Endothelial cell (in vitro differentiated cells): ENCODE measurements at regions not wholly inside any gene's neighbourhood (a gene's known extent, or its start where the extent isn't known, plus 50 kb on each side); places are given as distances from the start of the nearest gene placed in this dataset.

ENCODE experiments used
- DNase-seq: peaks from one replicate; pipeline ENCODE4 v3.0.0; 2021; ENCODE audit warnings: low spot score
- H3K27ac Mint-ChIP-seq: one replicate; pipeline ENCODE4 v1.8.0; 2021; ENCODE audit warnings: mixed read lengths, inconsistent platforms; ENCODE audit not compliant: unreplicated experiment
- H3K27me3 Mint-ChIP-seq: one replicate; pipeline ENCODE4 v1.8.0; 2021; ENCODE audit warnings: mild to moderate bottlenecking, moderate library complexity, mixed read lengths, inconsistent platforms; ENCODE audit not compliant: unreplicated experiment
- H3K36me3 Mint-ChIP-seq: one replicate; pipeline ENCODE4 v1.8.0; 2021; ENCODE audit warnings: mild to moderate bottlenecking, low read depth, mixed read lengths, inconsistent platforms; ENCODE audit not compliant: unreplicated experiment
- H3K4me1 Mint-ChIP-seq: one replicate; pipeline ENCODE4 v1.8.0; 2021; ENCODE audit warnings: mild to moderate bottlenecking, mixed read lengths, inconsistent platforms; ENCODE audit not compliant: unreplicated experiment
- H3K4me3 Mint-ChIP-seq: one replicate; pipeline ENCODE4 v1.8.0; 2021; ENCODE audit warnings: mild to moderate bottlenecking, mixed read lengths, inconsistent platforms; ENCODE audit not compliant: unreplicated experiment
- H3K9me3 Mint-ChIP-seq: one replicate; pipeline ENCODE4 v1.8.0; 2021; ENCODE audit warnings: mixed read lengths, inconsistent platforms; ENCODE audit not compliant: unreplicated experiment
- TF ChIP-seq, protein P1 (sequence below): fragments of 200-600 bp; sonication (generic); IDR thresholded peaks from one replicate; pipeline ENCODE4 v1.5.0; 2021; ENCODE audit warnings: antibody characterized with exemption; ENCODE audit not compliant: unreplicated experiment

GRCh38 chrX:20641954-20642353 is 375.2 kb upstream of the RPS6KA3 start:
- no peak for DNase-seq
- peaks cover 1% of the 10 kb centered on the region for H3K27me3 Mint-ChIP-seq
- no peak overlapping the region for H3K4me3 Mint-ChIP-seq
- no peaks in the 10 kb centered on the region for H3K9me3 Mint-ChIP-seq
- no peaks in the 10 kb centered on the region for H3K4me1 Mint-ChIP-seq
- no peak overlapping the region for H3K27ac Mint-ChIP-seq
- no peaks in the 10 kb centered on the region for H3K36me3 Mint-ChIP-seq
- TF ChIP-seq, protein P1, sequence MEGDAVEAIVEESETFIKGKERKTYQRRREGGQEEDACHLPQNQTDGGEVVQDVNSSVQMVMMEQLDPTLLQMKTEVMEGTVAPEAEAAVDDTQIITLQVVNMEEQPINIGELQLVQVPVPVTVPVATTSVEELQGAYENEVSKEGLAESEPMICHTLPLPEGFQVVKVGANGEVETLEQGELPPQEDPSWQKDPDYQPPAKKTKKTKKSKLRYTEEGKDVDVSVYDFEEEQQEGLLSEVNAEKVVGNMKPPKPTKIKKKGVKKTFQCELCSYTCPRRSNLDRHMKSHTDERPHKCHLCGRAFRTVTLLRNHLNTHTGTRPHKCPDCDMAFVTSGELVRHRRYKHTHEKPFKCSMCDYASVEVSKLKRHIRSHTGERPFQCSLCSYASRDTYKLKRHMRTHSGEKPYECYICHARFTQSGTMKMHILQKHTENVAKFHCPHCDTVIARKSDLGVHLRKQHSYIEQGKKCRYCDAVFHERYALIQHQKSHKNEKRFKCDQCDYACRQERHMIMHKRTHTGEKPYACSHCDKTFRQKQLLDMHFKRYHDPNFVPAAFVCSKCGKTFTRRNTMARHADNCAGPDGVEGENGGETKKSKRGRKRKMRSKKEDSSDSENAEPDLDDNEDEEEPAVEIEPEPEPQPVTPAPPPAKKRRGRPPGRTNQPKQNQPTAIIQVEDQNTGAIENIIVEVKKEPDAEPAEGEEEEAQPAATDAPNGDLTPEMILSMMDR: no peak

DNA sequence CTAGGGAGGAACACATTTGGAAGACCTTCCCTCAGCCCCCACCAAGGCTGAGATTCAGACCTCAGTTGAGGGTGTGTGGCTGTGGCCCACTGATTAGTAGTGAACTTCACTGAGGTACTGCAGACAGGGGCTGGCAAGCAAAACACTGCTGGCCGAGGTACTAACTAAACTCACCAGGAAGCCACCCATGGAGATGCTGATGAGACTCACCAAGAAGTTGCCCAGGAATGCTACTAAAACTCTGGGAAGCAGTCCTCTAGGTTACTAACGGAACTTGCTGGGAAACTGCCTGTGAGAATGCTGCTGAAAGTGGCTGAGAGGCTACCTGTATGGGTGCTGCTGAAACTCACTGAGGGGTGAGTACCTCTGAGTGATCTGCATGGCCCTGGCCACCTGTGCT is 372.4 kb upstream of the RPS6KA3 start:
- TF ChIP-seq, protein P1: no peak
- H3K4me3 Mint-ChIP-seq: no peak overlapping the region
- no peaks in the 10 kb centered on the region for H3K9me3 Mint-ChIP-seq
- DNase-seq: no peak
- no peaks in the 10 kb centered on the region for H3K36me3 Mint-ChIP-seq
- no peaks in the 10 kb centered on the region for H3K4me1 Mint-ChIP-seq
- no peak overlapping the region for H3K27ac Mint-ChIP-seq
- peaks cover 1% of the 10 kb centered on the region for H3K27me3 Mint-ChIP-seq

GRCh38 chrX:20637351-20637750 is 370.6 kb upstream of the RPS6KA3 start:
- Mint-ChIP-seq H3K27ac (no peak overlapping the region), H3K4me3 (no peak overlapping the region), H3K36me3 (no peaks in the 10 kb centered on the region), H3K4me1 (no peaks in the 10 kb centered on the region), H3K9me3 (no peaks in the 10 kb centered on the region), H3K27me3 (peaks cover 1% of the 10 kb centered on the region)
- no peak for DNase-seq
- TF ChIP-seq, protein P1: no peak

DNA sequence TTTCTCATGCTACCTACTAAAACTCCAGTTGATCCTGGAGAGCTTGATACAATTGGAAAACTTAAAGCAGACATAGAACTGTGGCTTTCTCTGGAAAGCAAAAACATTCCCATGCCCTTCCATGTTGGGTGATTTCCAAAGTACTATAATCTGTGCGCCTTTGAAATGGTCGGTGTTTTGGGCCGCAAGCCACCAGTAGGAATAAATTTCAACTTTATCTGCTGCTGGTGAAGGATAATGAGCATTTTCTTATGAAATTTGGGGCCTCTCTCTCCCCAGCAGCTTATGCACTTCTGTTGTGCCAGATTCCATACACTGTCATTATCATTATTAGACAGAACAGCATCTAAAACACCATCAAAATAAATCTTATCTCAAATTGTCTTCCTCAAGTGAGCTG is 366.7 kb upstream of the RPS6KA3 start:
- H3K4me1 Mint-ChIP-seq: no peaks in the 10 kb centered on the region
- no peak for DNase-seq
- H3K9me3 Mint-ChIP-seq: no peaks in the 10 kb centered on the region
- TF ChIP-seq, protein P1: no peak
- H3K27me3 Mint-ChIP-seq: no peaks in the 10 kb centered on the region
- H3K27ac Mint-ChIP-seq: no peak overlapping the region
- no peaks in the 10 kb centered on the region for H3K36me3 Mint-ChIP-seq
- no peak overlapping the region for H3K4me3 Mint-ChIP-seq

DNA sequence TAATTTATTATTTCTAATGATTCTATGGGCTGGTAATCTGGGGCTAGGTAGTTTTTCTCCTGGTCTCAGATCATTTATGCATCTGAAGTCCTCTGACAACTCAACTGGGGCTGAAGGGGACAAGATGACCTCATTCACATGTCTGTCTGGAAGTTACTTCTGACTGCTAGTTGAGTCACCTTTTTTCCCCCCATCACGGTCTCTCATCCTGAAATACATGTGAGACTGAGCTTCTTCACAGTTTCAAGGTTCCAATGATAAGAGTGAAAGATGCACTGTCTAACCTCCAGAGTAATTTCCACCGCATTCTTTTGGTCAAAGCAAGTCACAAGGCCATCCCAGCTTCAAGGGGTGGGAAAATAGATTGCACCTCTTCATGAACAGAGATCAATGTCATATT is 356.7 kb upstream of the RPS6KA3 start:
- Mint-ChIP-seq H3K36me3 (no peaks in the 10 kb centered on the region), H3K9me3 (no peaks in the 10 kb centered on the region), H3K4me3 (no peak overlapping the region), H3K27ac (no peak overlapping the region), H3K4me1 (peaks cover 4% of the 10 kb centered on the region), H3K27me3 (no peaks in the 10 kb centered on the region)
- TF ChIP-seq, protein P1: no peak
- no peak for DNase-seq
